A673 (cell line): ENCODE measurements at regions not wholly inside any gene's neighbourhood (a gene's known extent, or its start where the extent isn't known, plus 50 kb on each side); places are given as distances from the start of the nearest gene placed in this dataset.

Experiments used
- BruUV-seq: library from RNA; stranded (reverse); fragments of 400-500 nt; replicated peaks from 2 replicates; lab custom pipeline; 2021; lab: Mats Ljungman, UMichigan
- CTCF ChIA-PET: fragments of 300-600 bp; sonication (Branson Sonifier 250); formaldehyde crosslinking; loops from one replicate; lab custom pipeline; 2022; ENCODE audit warnings: antibody characterized with exemption; lab: Charles Lee
- POLR2A ChIA-PET: fragments of 300-600 bp; sonication (Branson Sonifier 250); formaldehyde crosslinking; loops from one replicate; lab custom pipeline; 2022; ENCODE audit warnings: antibody characterized with exemption; ENCODE audit not compliant: low non-redundant PET; lab: Charles Lee
- DNase-seq: peaks from one replicate; pipeline ENCODE4 v3.0.0-alpha.2; 2015; ENCODE audit warnings: low spot score
- H3K27ac ChIP-seq: fragments of 200-600 bp; sonication (generic); 2 replicates; pipeline ENCODE4 v1.5.1; 2016; ENCODE audit warnings: mixed run types, low read depth, mild to moderate bottlenecking, mixed read lengths, antibody characterized with exemption, low read length; ENCODE audit not compliant: poor library complexity, severe bottlenecking
- H3K27me3 ChIP-seq: fragments of 200-600 bp; sonication (generic); replicated peaks from 2 replicates; pipeline ENCODE4 v1.6.1; 2017; ENCODE audit warnings: mixed run types, low read depth, mild to moderate bottlenecking, mixed read lengths, antibody characterized with exemption, low read length; ENCODE audit not compliant: insufficient read depth, poor library complexity
- H3K36me3 ChIP-seq: fragments of 200-600 bp; sonication (generic); 2 replicates; pipeline ENCODE4 v1.6.1; 2016; ENCODE audit warnings: mixed run types, mild to moderate bottlenecking, mixed read lengths, antibody characterized with exemption, low read length; ENCODE audit not compliant: insufficient read depth, poor library complexity, severe bottlenecking
- H3K4me1 ChIP-seq: fragments of 200-600 bp; sonication (generic); 2 replicates; pipeline ENCODE4 v1.6.1; 2017; ENCODE audit warnings: mixed run types, mild to moderate bottlenecking, mixed read lengths, antibody characterized with exemption, low read length; ENCODE audit not compliant: insufficient read depth, poor library complexity, severe bottlenecking
- H3K4me3 ChIP-seq: fragments of 200-600 bp; sonication (generic); 2 replicates; pipeline ENCODE4 v1.5.1; 2016; ENCODE audit warnings: low read depth, mixed run types, mild to moderate bottlenecking, mixed read lengths, low read length; ENCODE audit not compliant: poor library complexity, severe bottlenecking
- H3K9me3 ChIP-seq: fragments of 200-600 bp; sonication (generic); 2 replicates; pipeline ENCODE4 v1.6.1; 2016; ENCODE audit warnings: mixed run types, low read depth, mild to moderate bottlenecking, mixed read lengths, antibody characterized with exemption, low read length; ENCODE audit not compliant: poor library complexity, severe bottlenecking
- EZH2 ChIP-seq: fragments of 200-600 bp; sonication (generic); IDR thresholded peaks from 2 replicates; pipeline ENCODE4 v1.6.1; 2017; ENCODE audit warnings: borderline replicate concordance, low read depth, mild to moderate bottlenecking, mixed read lengths, antibody characterized with exemption, low read length; ENCODE audit not compliant: poor library complexity, severe bottlenecking
- intact Hi-C: fragments of 100-400 bp; cut with micrococcal nuclease; formaldehyde crosslinking; loops from one replicate; pipeline ENCODE4 v1.10.0; 2022; ENCODE audit not compliant: unreplicated experiment
- TF ChIP-seq, protein P1 (sequence below): fragments of 300-800, 200-600 bp; sonication (generic); conservative IDR thresholded peaks from 2 replicates; pipeline ENCODE4 v1.5.1; 2017; ENCODE audit warnings: low read depth, mild to moderate bottlenecking, antibody characterized with exemption, low read length, moderate library complexity, mixed read lengths

DNA sequence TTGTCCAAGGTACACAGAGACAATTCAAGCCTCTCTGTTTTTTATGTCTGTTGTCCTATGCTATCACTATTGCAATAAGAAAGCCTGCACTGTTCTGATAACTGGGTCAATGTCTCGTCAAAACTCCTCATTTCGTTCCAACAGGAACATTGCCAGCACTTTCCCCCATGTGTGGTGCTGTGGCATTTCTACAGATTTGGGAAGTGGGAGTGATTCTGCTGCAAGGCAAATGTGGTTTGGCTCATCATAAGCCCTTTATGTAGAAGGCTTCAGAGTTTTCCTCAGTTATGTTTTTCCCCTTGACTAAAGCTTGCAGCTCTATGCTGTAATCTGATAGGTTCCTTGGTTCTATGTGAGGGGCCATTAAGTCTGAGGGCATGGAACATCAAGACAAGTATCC, 324.1 kb upstream of the TCF4 start:
- Histone ChIP-seq H3K9me3 (peaks cover 4% of the 10 kb centered on the region), H3K4me1 (no peaks in the 10 kb centered on the region), H3K36me3 (no peaks in the 10 kb centered on the region), H3K27me3 (no peaks in the 10 kb centered on the region), H3K27ac (no peak overlapping the region), H3K4me3 (no peak overlapping the region)
- CTCF ChIA-PET: no interaction called here
- POLR2A ChIA-PET: no interaction called here
- no TSS peak for BruUV-seq
- DNase-seq: no peak
- intact Hi-C loops: no loop called here
- no peak for TF ChIP-seq EZH2
- TF ChIP-seq, protein P1, sequence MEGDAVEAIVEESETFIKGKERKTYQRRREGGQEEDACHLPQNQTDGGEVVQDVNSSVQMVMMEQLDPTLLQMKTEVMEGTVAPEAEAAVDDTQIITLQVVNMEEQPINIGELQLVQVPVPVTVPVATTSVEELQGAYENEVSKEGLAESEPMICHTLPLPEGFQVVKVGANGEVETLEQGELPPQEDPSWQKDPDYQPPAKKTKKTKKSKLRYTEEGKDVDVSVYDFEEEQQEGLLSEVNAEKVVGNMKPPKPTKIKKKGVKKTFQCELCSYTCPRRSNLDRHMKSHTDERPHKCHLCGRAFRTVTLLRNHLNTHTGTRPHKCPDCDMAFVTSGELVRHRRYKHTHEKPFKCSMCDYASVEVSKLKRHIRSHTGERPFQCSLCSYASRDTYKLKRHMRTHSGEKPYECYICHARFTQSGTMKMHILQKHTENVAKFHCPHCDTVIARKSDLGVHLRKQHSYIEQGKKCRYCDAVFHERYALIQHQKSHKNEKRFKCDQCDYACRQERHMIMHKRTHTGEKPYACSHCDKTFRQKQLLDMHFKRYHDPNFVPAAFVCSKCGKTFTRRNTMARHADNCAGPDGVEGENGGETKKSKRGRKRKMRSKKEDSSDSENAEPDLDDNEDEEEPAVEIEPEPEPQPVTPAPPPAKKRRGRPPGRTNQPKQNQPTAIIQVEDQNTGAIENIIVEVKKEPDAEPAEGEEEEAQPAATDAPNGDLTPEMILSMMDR: no peak

DNA sequence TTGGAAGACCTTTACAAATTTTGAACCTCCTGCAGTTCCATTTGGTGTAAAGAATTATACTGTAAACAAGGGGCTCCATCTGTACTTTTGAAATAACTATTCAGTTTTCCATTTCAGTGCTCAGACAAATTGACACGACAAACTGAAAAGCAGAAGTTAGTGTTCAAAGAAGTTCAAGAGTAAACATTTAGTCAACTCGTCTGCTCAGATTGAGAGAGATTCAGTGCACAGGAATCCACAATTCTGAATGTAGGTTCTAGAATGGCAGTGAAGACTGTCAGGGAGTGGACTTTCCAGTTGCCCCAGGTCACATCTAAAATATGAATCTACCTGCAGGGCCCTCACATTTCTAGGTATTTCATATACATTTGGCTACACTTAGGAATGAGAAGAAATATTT, 322.3 kb upstream of the TCF4 start:
- POLR2A ChIA-PET: no interaction called here
- CTCF ChIA-PET: no interaction called here
- BruUV-seq: no TSS peak
- TF ChIP-seq, protein P1: no peak
- TF ChIP-seq EZH2: no peak
- DNase-seq: no peak
- Histone ChIP-seq H3K27ac (no peak overlapping the region), H3K27me3 (no peaks in the 10 kb centered on the region), H3K4me3 (no peak overlapping the region), H3K9me3 (no peaks in the 10 kb centered on the region), H3K36me3 (no peaks in the 10 kb centered on the region), H3K4me1 (no peaks in the 10 kb centered on the region)
- intact Hi-C loops: no loop called here

DNA sequence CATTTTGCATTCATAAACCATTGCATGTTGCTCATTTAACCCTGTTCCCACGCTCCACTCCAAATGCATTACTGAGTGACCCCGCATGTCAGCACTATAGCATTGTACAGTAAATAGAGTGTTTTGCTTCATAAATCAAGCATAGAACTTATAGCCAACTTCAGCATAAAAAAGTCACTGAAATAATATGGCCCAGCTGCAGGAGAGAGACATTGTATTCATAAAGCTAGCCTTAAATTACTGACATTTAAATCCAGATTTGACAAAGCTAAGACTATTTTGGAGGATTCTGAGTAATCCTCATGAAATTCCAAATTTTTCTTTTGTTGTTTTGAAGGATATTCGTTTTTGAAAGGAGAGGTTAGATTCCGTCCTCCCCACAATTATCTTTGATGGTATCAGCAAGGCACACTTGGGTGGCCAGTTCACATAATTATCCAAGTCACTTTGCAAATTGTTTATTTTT, 320.9 kb upstream of the TCF4 start:
- no peak for DNase-seq
- Histone ChIP-seq H3K4me3 (no peak overlapping the region), H3K27me3 (no peaks in the 10 kb centered on the region), H3K27ac (no peak overlapping the region), H3K4me1 (no peaks in the 10 kb centered on the region), H3K9me3 (no peaks in the 10 kb centered on the region), H3K36me3 (no peaks in the 10 kb centered on the region)
- intact Hi-C loops: no loop called here
- ChIA-PET POLR2A (no interaction called here), CTCF (no interaction called here)
- BruUV-seq: no TSS peak
- TF ChIP-seq, protein P1: no peak
- no peak for TF ChIP-seq EZH2
